Smooth muscle cell (in vitro differentiated cells): ENCODE measurements at regions not wholly inside any gene's neighbourhood (a gene's known extent, or its start where the extent isn't known, plus 50 kb on each side); places are given as distances from the start of the nearest gene placed in this dataset.

Experiments used
- DNase-seq: peaks from one replicate; lab custom pipeline; 2025; ENCODE audit not compliant: unreplicated experiment; lab: John Stamatoyannopoulos, UW
- H2AFZ ChIP-seq: fragments of 200-600 bp; sonication (generic); 2 replicates; pipeline ENCODE4 v1.6.0; 2016; ENCODE audit warnings: antibody characterized with exemption, low read depth, mild to moderate bottlenecking
- H3F3A ChIP-seq: fragments of 200-600 bp; sonication (generic); 2 replicates; pipeline ENCODE4 v1.6.0; 2017; ENCODE audit warnings: antibody characterized with exemption, low read depth
- H3K27ac ChIP-seq: fragments of 200-600 bp; sonication (generic); 2 replicates; pipeline ENCODE4 v1.5.1; 2016; ENCODE audit warnings: low read depth, mild to moderate bottlenecking
- H3K27me3 ChIP-seq: fragments of 200-600 bp; sonication (generic); 2 replicates; pipeline ENCODE4 v1.6.1; 2016; ENCODE audit warnings: low read depth, mild to moderate bottlenecking
- H3K36me3 ChIP-seq: fragments of 200-600 bp; sonication (generic); 2 replicates; pipeline ENCODE4 v1.5.1; 2016; ENCODE audit warnings: low read depth
- H3K4me1 ChIP-seq: fragments of 200-600 bp; sonication (generic); 2 replicates; pipeline ENCODE4 v1.5.1; 2016; ENCODE audit warnings: low read depth
- H3K4me2 ChIP-seq: fragments of 200-600 bp; sonication (generic); 2 replicates; pipeline ENCODE4 v1.6.0; 2016; ENCODE audit warnings: mild to moderate bottlenecking
- H3K4me3 ChIP-seq: fragments of 200-600 bp; sonication (generic); 2 replicates; pipeline ENCODE4 v1.5.1; 2016; ENCODE audit warnings: mild to moderate bottlenecking
- H3K79me2 ChIP-seq: fragments of 200-600 bp; sonication (generic); 2 replicates; pipeline ENCODE4 v1.6.0; 2016; ENCODE audit warnings: low read depth, mild to moderate bottlenecking
- H3K9ac ChIP-seq: fragments of 200-600 bp; sonication (generic); 2 replicates; pipeline ENCODE4 v1.6.0; 2016; ENCODE audit warnings: low read depth
- H3K9me3 ChIP-seq: fragments of 200-600 bp; sonication (generic); replicated peaks from 2 replicates; pipeline ENCODE4 v1.5.1; 2016; ENCODE audit warnings: low read depth
- H4K20me1 ChIP-seq: fragments of 200-600 bp; sonication (generic); 2 replicates; pipeline ENCODE4 v1.6.0; 2016; ENCODE audit warnings: low read depth
- WGBS: methylation state at CpG from one replicate; pipeline ENCODE4 v1.1.7; 2016; ENCODE audit warnings: low lambda C conversion rate; 5-methylcytosine and 5-hydroxymethylcytosine counted together
- TF ChIP-seq, protein P1 (sequence below): fragments of 200-600 bp; sonication (generic); IDR thresholded peaks from 2 replicates; pipeline ENCODE4 v1.5.1; 2017; ENCODE audit warnings: borderline replicate concordance, mild to moderate bottlenecking, antibody characterized with exemption; ENCODE audit not compliant: insufficient read depth, poor library complexity, severe bottlenecking

DNA sequence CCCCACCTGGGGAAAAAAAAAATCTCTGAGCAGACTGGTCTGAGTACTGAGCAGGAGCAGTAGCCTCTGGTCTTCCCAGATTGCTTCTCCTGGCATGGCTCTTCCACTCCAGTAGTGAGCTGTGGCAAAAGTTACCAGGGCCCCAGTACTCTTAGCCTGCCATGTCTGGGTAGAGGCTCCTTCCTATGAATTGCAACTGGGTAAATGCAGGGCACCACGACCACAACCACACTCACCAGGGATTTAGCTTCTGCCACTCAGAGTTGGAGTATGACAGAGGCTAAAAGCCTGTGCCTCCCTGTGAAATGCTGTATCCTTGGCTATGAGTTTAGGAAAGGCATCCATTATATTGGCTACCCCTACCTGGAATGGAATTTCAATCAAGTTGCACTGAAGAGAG, 67.9 kb upstream of the CCDC54 start:
- no peak overlapping the region for H3K9ac ChIP-seq
- H3K27ac ChIP-seq = no peak overlapping the region
- WGBS = 100% methylated on average over 1 of the region's 1 CpG
- no peaks in the 10 kb centered on the region for H3K36me3 ChIP-seq
- no peak overlapping the region for H2AFZ ChIP-seq
- DNase-seq = no peak
- no peak overlapping the region for H3K4me3 ChIP-seq
- no peaks in the 10 kb centered on the region for H3K27me3 ChIP-seq
- H3K9me3 ChIP-seq = no peaks in the 10 kb centered on the region
- TF ChIP-seq, protein P1, sequence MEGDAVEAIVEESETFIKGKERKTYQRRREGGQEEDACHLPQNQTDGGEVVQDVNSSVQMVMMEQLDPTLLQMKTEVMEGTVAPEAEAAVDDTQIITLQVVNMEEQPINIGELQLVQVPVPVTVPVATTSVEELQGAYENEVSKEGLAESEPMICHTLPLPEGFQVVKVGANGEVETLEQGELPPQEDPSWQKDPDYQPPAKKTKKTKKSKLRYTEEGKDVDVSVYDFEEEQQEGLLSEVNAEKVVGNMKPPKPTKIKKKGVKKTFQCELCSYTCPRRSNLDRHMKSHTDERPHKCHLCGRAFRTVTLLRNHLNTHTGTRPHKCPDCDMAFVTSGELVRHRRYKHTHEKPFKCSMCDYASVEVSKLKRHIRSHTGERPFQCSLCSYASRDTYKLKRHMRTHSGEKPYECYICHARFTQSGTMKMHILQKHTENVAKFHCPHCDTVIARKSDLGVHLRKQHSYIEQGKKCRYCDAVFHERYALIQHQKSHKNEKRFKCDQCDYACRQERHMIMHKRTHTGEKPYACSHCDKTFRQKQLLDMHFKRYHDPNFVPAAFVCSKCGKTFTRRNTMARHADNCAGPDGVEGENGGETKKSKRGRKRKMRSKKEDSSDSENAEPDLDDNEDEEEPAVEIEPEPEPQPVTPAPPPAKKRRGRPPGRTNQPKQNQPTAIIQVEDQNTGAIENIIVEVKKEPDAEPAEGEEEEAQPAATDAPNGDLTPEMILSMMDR = no peak
- H3F3A ChIP-seq = no peaks in the 10 kb centered on the region
- H3K4me1 ChIP-seq = no peaks in the 10 kb centered on the region
- no peaks in the 10 kb centered on the region for H4K20me1 ChIP-seq
- H3K4me2 ChIP-seq = no peak overlapping the region
- no peaks in the 10 kb centered on the region for H3K79me2 ChIP-seq

DNA sequence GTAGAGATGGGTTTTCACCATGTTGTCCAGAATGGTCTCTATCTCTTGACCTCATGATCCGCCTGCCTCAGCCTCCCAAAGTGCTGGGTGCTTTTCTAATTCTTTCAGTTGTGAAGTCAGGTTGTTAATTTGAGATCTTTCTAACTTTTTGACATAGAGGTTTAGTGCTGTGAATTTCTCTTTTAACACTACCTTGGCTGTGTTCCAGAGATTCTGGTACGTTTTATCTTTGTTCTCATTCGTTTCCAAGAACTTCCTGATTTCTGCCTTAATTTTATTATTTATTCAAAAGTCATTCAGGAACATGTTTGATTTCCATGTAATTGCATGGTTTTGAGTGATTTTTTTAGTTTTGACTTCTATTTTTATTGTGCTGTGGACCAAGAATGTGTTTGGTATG, 63.5 kb upstream of the CCDC54 start:
- 94% methylated on average over 3 of the region's 3 CpGs for WGBS
- Histone ChIP-seq H3K9ac (no peak overlapping the region), H3K27ac (no peak overlapping the region), H3K79me2 (no peaks in the 10 kb centered on the region), H3K4me2 (no peak overlapping the region), H3F3A (no peaks in the 10 kb centered on the region), H3K9me3 (no peaks in the 10 kb centered on the region), H3K36me3 (no peaks in the 10 kb centered on the region), H3K27me3 (no peaks in the 10 kb centered on the region), H3K4me3 (no peak overlapping the region), H2AFZ (no peak overlapping the region), H4K20me1 (no peaks in the 10 kb centered on the region), H3K4me1 (no peaks in the 10 kb centered on the region)
- DNase-seq = no peak
- TF ChIP-seq, protein P1 = no peak

DNA sequence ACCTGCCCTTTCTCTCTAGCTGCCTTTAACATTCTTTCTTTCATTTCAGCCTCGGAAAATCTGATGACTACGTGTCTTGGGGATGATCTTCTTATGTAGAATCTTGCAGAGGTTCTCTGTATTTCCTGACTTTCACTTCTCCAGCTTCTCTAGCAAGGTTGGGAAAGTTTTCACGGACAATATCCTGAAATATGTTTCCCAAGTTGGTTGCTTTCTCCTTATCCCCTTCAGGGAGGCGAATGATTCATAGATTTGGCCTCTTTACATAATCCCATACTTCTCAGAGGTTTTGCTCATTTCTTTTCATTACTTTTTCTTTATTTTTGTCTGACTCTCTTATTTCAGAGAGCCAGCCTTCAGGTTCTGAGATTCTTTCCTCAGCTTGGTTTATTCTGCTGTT, 62.1 kb upstream of the CCDC54 start:
- Histone ChIP-seq H3K4me1 (no peaks in the 10 kb centered on the region), H3K4me2 (peak overlapping the region; percentile 1), H3K79me2 (no peaks in the 10 kb centered on the region), H2AFZ (no peak overlapping the region), H3K4me3 (no peak overlapping the region), H4K20me1 (no peaks in the 10 kb centered on the region), H3K36me3 (no peaks in the 10 kb centered on the region), H3K27ac (no peak overlapping the region), H3F3A (no peaks in the 10 kb centered on the region), H3K27me3 (no peaks in the 10 kb centered on the region), H3K9ac (no peak overlapping the region), H3K9me3 (no peaks in the 10 kb centered on the region)
- no peak for DNase-seq
- TF ChIP-seq, protein P1 = no peak
- WGBS = 52% methylated on average over 4 of the region's 4 CpGs

DNA sequence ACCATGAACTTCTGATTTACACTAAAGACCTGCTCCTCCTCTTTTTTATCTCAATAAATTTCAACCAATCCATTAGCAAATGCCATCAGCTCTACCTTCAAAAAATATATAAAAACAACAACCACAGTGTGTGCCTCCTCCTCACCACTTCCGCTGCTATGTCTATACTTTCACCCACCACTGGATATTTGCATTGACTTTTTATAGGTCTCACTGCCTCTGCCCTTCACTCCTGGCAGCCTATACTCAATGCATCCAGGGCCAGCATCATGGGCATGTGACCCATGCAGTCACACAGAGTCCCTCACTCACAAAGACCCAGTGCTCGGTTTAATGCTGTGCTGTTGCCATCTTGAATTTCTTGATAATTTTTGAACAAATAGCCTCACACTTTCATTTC, 53.5 kb upstream of the CCDC54 start:
- H3K9me3 ChIP-seq = no peaks in the 10 kb centered on the region
- no peak overlapping the region for H3K4me3 ChIP-seq
- H3K4me1 ChIP-seq = no peaks in the 10 kb centered on the region
- TF ChIP-seq, protein P1 = no peak
- H2AFZ ChIP-seq = no peak overlapping the region
- DNase-seq = no peak
- H3K27me3 ChIP-seq = no peaks in the 10 kb centered on the region
- WGBS = 100% methylated on average over 2 of the region's 2 CpGs
- H3F3A ChIP-seq = no peaks in the 10 kb centered on the region
- H3K27ac ChIP-seq = no peak overlapping the region
- H3K79me2 ChIP-seq = no peaks in the 10 kb centered on the region
- no peak overlapping the region for H3K9ac ChIP-seq
- H3K4me2 ChIP-seq = no peak overlapping the region
- H3K36me3 ChIP-seq = no peaks in the 10 kb centered on the region
- no peaks in the 10 kb centered on the region for H4K20me1 ChIP-seq
